H9 (cell line): ENCODE measurements at regions not wholly inside any gene's neighbourhood (a gene's known extent, or its start where the extent isn't known, plus 50 kb on each side); places are given as distances from the start of the nearest gene placed in this dataset.

ENCODE experiments used
- DNase-seq: peaks from one replicate; pipeline ENCODE4 v3.0.0-alpha.2; 2017
- H2AFZ ChIP-seq: one replicate; pipeline ENCODE4 v1.6.1; 2013; ENCODE audit warnings: mild to moderate bottlenecking, low read length, control low read depth, moderate library complexity
- H2AK5ac ChIP-seq: 2 replicates; pipeline ENCODE4 v1.6.1; 2013; ENCODE audit warnings: low read length, control low read depth, mixed read lengths; ENCODE audit not compliant: insufficient read length
- H2BK120ac ChIP-seq: one replicate; pipeline ENCODE4 v1.6.1; 2013; ENCODE audit warnings: low read depth, mild to moderate bottlenecking, low read length, control low read depth, inconsistent platforms; ENCODE audit not compliant: poor library complexity, severe bottlenecking
- H2BK12ac ChIP-seq: 2 replicates; pipeline ENCODE4 v1.6.1; 2013; ENCODE audit warnings: low read length, control low read depth, mixed read lengths, low read depth; ENCODE audit not compliant: insufficient read length
- H2BK15ac ChIP-seq: 2 replicates; pipeline ENCODE4 v1.6.1; 2013; ENCODE audit warnings: low read depth, low read length, control low read depth
- H2BK20ac ChIP-seq: one replicate; pipeline ENCODE4 v1.6.1; 2013; ENCODE audit warnings: low read depth, mild to moderate bottlenecking, low read length, control low read depth, inconsistent platforms; ENCODE audit not compliant: poor library complexity, severe bottlenecking
- H2BK5ac ChIP-seq: 2 replicates; pipeline ENCODE4 v1.6.1; 2013; ENCODE audit warnings: low read length, control low read depth, mixed read lengths; ENCODE audit not compliant: insufficient read length
- H3K14ac ChIP-seq: 2 replicates; pipeline ENCODE4 v1.6.1; 2013; ENCODE audit warnings: low read length, control low read depth; ENCODE audit not compliant: insufficient read depth
- H3K18ac ChIP-seq: 2 replicates; pipeline ENCODE4 v1.6.1; 2013; ENCODE audit warnings: low read depth, mild to moderate bottlenecking, mixed read lengths, low read length, control low read depth; ENCODE audit not compliant: insufficient read length
- H3K23ac ChIP-seq: 2 replicates; pipeline ENCODE4 v1.6.1; 2013; ENCODE audit warnings: low read length, control low read depth, mixed read lengths, low read depth; ENCODE audit not compliant: insufficient read length
- H3K23me2 ChIP-seq: 2 replicates; pipeline ENCODE4 v1.6.1; 2013; ENCODE audit warnings: low read depth, mild to moderate bottlenecking, mixed read lengths, low read length, control low read depth; ENCODE audit not compliant: insufficient read length, poor library complexity, severe bottlenecking
- H3K27ac ChIP-seq: 2 replicates; pipeline ENCODE4 v1.5.1; 2013; ENCODE audit warnings: low read length, control low read depth, mixed read lengths, low read depth; ENCODE audit not compliant: insufficient read length
- H3K27me3 ChIP-seq: 2 replicates; pipeline ENCODE4 v1.6.1; 2013; ENCODE audit warnings: low read length, control low read depth, inconsistent platforms; ENCODE audit not compliant: insufficient read depth
- H3K4ac ChIP-seq: 2 replicates; pipeline ENCODE4 v1.6.1; 2013; ENCODE audit warnings: low read depth, mild to moderate bottlenecking, control low read depth, inconsistent platforms, low read length, moderate library complexity
- H3K4me1 ChIP-seq: 2 replicates; pipeline ENCODE4 v1.6.1; 2013; ENCODE audit warnings: low read length, control low read depth, inconsistent platforms; ENCODE audit not compliant: insufficient read depth
- H3K4me2 ChIP-seq: 2 replicates; pipeline ENCODE4 v1.6.1; 2013; ENCODE audit warnings: low read length, control low read depth, mixed read lengths; ENCODE audit not compliant: insufficient read length, insufficient read depth
- H3K56ac ChIP-seq: 2 replicates; pipeline ENCODE4 v1.6.1; 2013; ENCODE audit warnings: low read depth, mild to moderate bottlenecking, mixed read lengths, low read length, control low read depth; ENCODE audit not compliant: insufficient read length
- H3K79me1 ChIP-seq: 2 replicates; pipeline ENCODE4 v1.6.1; 2013; ENCODE audit warnings: low read depth, mild to moderate bottlenecking, moderate library complexity, low read length, control low read depth, inconsistent platforms; ENCODE audit not compliant: insufficient read depth, poor library complexity, severe bottlenecking
- H3K79me2 ChIP-seq: 2 replicates; pipeline ENCODE4 v1.6.1; 2013; ENCODE audit warnings: low read length, control low read depth, inconsistent platforms; ENCODE audit not compliant: insufficient read depth
- H3K9ac ChIP-seq: 2 replicates; pipeline ENCODE4 v1.6.1; 2013; ENCODE audit warnings: low read length, control low read depth, mixed read lengths; ENCODE audit not compliant: insufficient read length; ENCODE audit errors: extremely low read depth
- H3K9me3 ChIP-seq: one replicate; pipeline ENCODE4 v1.6.1; 2013; ENCODE audit warnings: low read depth, low read length, inconsistent platforms; ENCODE audit not compliant: control insufficient read depth
- H3T11ph ChIP-seq: one replicate; pipeline ENCODE4 v1.6.1; 2013; ENCODE audit warnings: mild to moderate bottlenecking, low read length, control low read depth, inconsistent platforms
- H4K20me1 ChIP-seq: one replicate; pipeline ENCODE4 v1.6.1; 2013; ENCODE audit not compliant: control insufficient read depth, insufficient read length, insufficient read depth
- H4K5ac ChIP-seq: 2 replicates; pipeline ENCODE4 v1.6.1; 2013; ENCODE audit warnings: low read depth, mild to moderate bottlenecking, mixed read lengths, low read length, control low read depth; ENCODE audit not compliant: insufficient read length
- H4K8ac ChIP-seq: replicated peaks from 2 replicates; pipeline ENCODE4 v1.6.1; 2013; ENCODE audit warnings: low read length, control low read depth, mixed read lengths, low read depth; ENCODE audit not compliant: insufficient read length
- H4K91ac ChIP-seq: 2 replicates; pipeline ENCODE4 v1.6.1; 2013; ENCODE audit warnings: low read depth, mild to moderate bottlenecking, moderate library complexity, mixed read lengths, low read length, control low read depth; ENCODE audit not compliant: insufficient read length
- H3K27ac Mint-ChIP-seq, 3 experiments: 2 replicates in 2 of 3; 3 replicates in 1 of 3; pipeline ENCODE4 v1.8.0; 2020 to 2021; ENCODE audit warnings: mixed read lengths in 3 of 3, mild to moderate bottlenecking in 1 of 3, moderate library complexity in 1 of 3
- H3K27me3 Mint-ChIP-seq: 2 replicates; pipeline ENCODE4 v1.8.0; 2021; ENCODE audit warnings: low read depth, mild to moderate bottlenecking, moderate library complexity, mixed read lengths
- H3K36me3 Mint-ChIP-seq, 3 experiments: 2 replicates in 2 of 3; 3 replicates in 1 of 3; pipeline ENCODE4 v1.8.0; 2020 to 2021; ENCODE audit warnings: low read depth in 3 of 3, mixed read lengths in 3 of 3; ENCODE audit not compliant: insufficient read depth in 1 of 3
- H3K4me1 Mint-ChIP-seq, 2 experiments: 2 replicates each; pipeline ENCODE4 v1.8.0; 2020; ENCODE audit warnings: mixed read lengths in 2 of 2
- H3K4me3 Mint-ChIP-seq, 2 experiments: 2 replicates in 1 of 2; 3 replicates in 1 of 2; pipeline ENCODE4 v1.8.0; 2020 to 2021; ENCODE audit warnings: mild to moderate bottlenecking in 2 of 2, mixed read lengths in 2 of 2, moderate library complexity in 1 of 2
- H3K9me3 Mint-ChIP-seq, 2 experiments: 2 replicates in 1 of 2; 3 replicates in 1 of 2; pipeline ENCODE4 v1.8.0; 2020; ENCODE audit warnings: mild to moderate bottlenecking in 2 of 2, mixed read lengths in 2 of 2, moderate library complexity in 1 of 2
- CTCF ChIP-seq: fragments of 200-600 bp; sonication (generic); conservative IDR thresholded peaks from 3 replicates; pipeline ENCODE4 v1.8.0; 2021; ENCODE audit warnings: antibody characterized with exemption, mild to moderate bottlenecking
- WGBS: extraction: QIAGEN DNeasy Blood & Tissue Kit; methylation state at CpG from one replicate; pipeline ENCODE4 v1.1.7; 2013; ENCODE audit warnings: missing lambda C conversion rate, low lambda C conversion rate, mixed read lengths; ENCODE audit not compliant: insufficient read length; ENCODE audit errors: extremely low coverage; 5-methylcytosine and 5-hydroxymethylcytosine counted together

GRCh38 chr1:195019385-195019784 is 1588.9 kb downstream of the KCNT2 start:
- H3K9me3 ChIP-seq, result no peaks in the 10 kb centered on the region
- no peak overlapping the region for H2BK12ac ChIP-seq
- no peak overlapping the region for H4K91ac ChIP-seq
- peaks cover 0 to 5% (median 0%) of the 10 kb centered on the region in 3 experiments; a peak in 2 of 7 replicates for H3K36me3 Mint-ChIP-seq
- no peak overlapping the region for H3K14ac ChIP-seq
- H3K18ac ChIP-seq, result no peak overlapping the region
- no peak overlapping the region for H3K9ac ChIP-seq
- H3K4me3 Mint-ChIP-seq, result no peak overlapping the region
- no peak overlapping the region for H2AFZ ChIP-seq
- H4K8ac ChIP-seq, result no peak overlapping the region
- H3K23me2 ChIP-seq, result no peaks in the 10 kb centered on the region
- H3K27me3 ChIP-seq, result no peaks in the 10 kb centered on the region
- no peak overlapping the region for H2BK15ac ChIP-seq
- no peak overlapping the region for H3K4ac ChIP-seq
- H4K20me1 ChIP-seq, result no peaks in the 10 kb centered on the region
- H3K27ac Mint-ChIP-seq, result no peak overlapping the region
- no peak for TF ChIP-seq CTCF
- no peak overlapping the region for H3K4me2 ChIP-seq
- peaks cover 4% of the 10 kb centered on the region; the same call in 1 of the 2 replicates for H3K4me1 ChIP-seq
- no peaks in the 10 kb centered on the region for H3K79me2 ChIP-seq
- H4K5ac ChIP-seq, result no peak overlapping the region
- no peaks in the 10 kb centered on the region for H3K79me1 ChIP-seq
- H2BK20ac ChIP-seq, result no peak overlapping the region
- H3K27ac ChIP-seq, result no peak overlapping the region
- no peak overlapping the region for H3K23ac ChIP-seq
- H3K56ac ChIP-seq, result no peak overlapping the region
- H3K9me3 Mint-ChIP-seq, result peaks cover 6% of the 10 kb centered on the region in 2 experiments; a peak in 4 of 5 replicates
- peaks cover 9 to 10% of the 10 kb centered on the region in 2 experiments; a peak in 3 of 4 replicates for H3K4me1 Mint-ChIP-seq
- DNase-seq, result no peak
- no CpG with 5 or more reads among the region's 1 CpG for WGBS
- H2BK5ac ChIP-seq, result no peak overlapping the region
- H2AK5ac ChIP-seq, result no peak overlapping the region
- H3K27me3 Mint-ChIP-seq, result no peaks in the 10 kb centered on the region
- no peak overlapping the region for H3T11ph ChIP-seq
- no peak overlapping the region for H2BK120ac ChIP-seq
